K562 (cell line): ENCODE measurements at regions not wholly inside any gene's neighbourhood (a gene's known extent, or its start where the extent isn't known, plus 50 kb on each side); places are given as distances from the start of the nearest gene placed in this dataset.
A peak's percentile ranks its signal among the peaks of the same experiment; 100 is the strongest.

Source experiments
- ATAC-seq: fragments of 200-7000 bp; cut with Tn5 transposase; 3 replicates; pipeline ENCODE4 v1.9.1; 2020; ENCODE audit warnings: moderate library complexity
- BruUV-seq: library from RNA; stranded (reverse); fragments of 400-500 nt; replicated peaks from 2 replicates; lab custom pipeline; 2021; lab: Mats Ljungman, UMichigan
- CTCF ChIA-PET: fragments of 300-600 bp; formaldehyde crosslinking; extraction: SDS; loops from one replicate; lab custom pipeline; 2021; ENCODE audit warnings: low intra/inter-chr PET ratio; lab: Yijun Ruan, JAX
- POLR2A ChIA-PET: fragments of 300-600, 350-650 bp; sonication (Branson Sonifier 250); formaldehyde crosslinking; extraction: SDS; loops from one replicate; lab custom pipeline; 2021; ENCODE audit warnings: antibody characterized with exemption, inconsistent platforms; lab: Yijun Ruan, JAX
- DNase-seq, 4 experiments: peaks; one replicate each; pipeline versions ENCODE4 v3.0.0 to v3.0.0-alpha.2; 2011 to 2018; ENCODE audit warnings: low spot score in 3 of 4, mixed read lengths in 3 of 4; ENCODE audit errors: extremely low read depth in 1 of 4
- FAIRE-seq: peaks from 2 replicates; lab custom pipeline; 2011; peaks lifted over from hg19 to GRCh38; lab: Jason Lieb, UNC
- H2AFZ ChIP-seq: 2 replicates; pipeline ENCODE4 v1.6.0; 2011; ENCODE audit warnings: low read depth, low read length, control low read depth, inconsistent platforms
- H3K27ac ChIP-seq: fragments of 200-600 bp; 3 replicates; pipeline ENCODE4 v1.8.0; 2011; ENCODE audit warnings: low read depth, mild to moderate bottlenecking, control low read depth, inconsistent platforms, low read length, moderate library complexity, mixed read lengths; ENCODE audit errors: extremely low read depth
- H3K27me3 ChIP-seq, 2 experiments: fragments of 300-600 bp in 1 of 2; 2 replicates in 1 of 2; 3 replicates in 1 of 2; pipeline versions ENCODE4 v1.6.0 to v1.8.0; 2011; ENCODE audit warnings: inconsistent platforms in 2 of 2, low read length in 2 of 2, mild to moderate bottlenecking in 1 of 2, mixed read lengths in 1 of 2, moderate library complexity in 1 of 2; ENCODE audit not compliant: control insufficient read depth in 2 of 2, insufficient read depth in 2 of 2
- H3K36me3 ChIP-seq: fragments of 300-600 bp; 3 replicates; pipeline ENCODE4 v1.8.0; 2011; ENCODE audit warnings: mild to moderate bottlenecking, low read length, inconsistent platforms; ENCODE audit not compliant: control insufficient read depth, insufficient read depth
- H3K4me1 ChIP-seq, 2 experiments: fragments of 200-600 bp in 1 of 2; replicated peaks in 1 of 2; 2 replicates in 1 of 2; 3 replicates in 1 of 2; pipeline versions ENCODE4 v1.5.1 to v1.8.0; 2011; ENCODE audit warnings: inconsistent platforms in 2 of 2, low read length in 2 of 2, mild to moderate bottlenecking in 1 of 2, mixed read lengths in 1 of 2, moderate library complexity in 1 of 2; ENCODE audit not compliant: control insufficient read depth in 2 of 2, insufficient read depth in 2 of 2
- H3K4me2 ChIP-seq: 2 replicates; pipeline ENCODE4 v1.6.1; 2011; ENCODE audit warnings: low read length, control low read depth, inconsistent platforms, mixed read lengths; ENCODE audit not compliant: insufficient read depth
- H3K4me3 ChIP-seq: fragments of 200-600 bp; sonication (generic), shearing (Covaris generic); 2 replicates; pipeline ENCODE4 v1.5.1; 2016; ENCODE audit warnings: control low read depth, inconsistent platforms
- H3K79me2 ChIP-seq: fragments of 200-600 bp; 3 replicates; pipeline ENCODE4 v1.8.0; 2011; ENCODE audit warnings: low read length, inconsistent platforms; ENCODE audit not compliant: control insufficient read depth, insufficient read depth
- H3K9ac ChIP-seq, 2 experiments: 2 replicates each; pipeline versions ENCODE4 v1.6.0 to v1.6.1; 2011; ENCODE audit warnings: low read depth in 2 of 2, low read length in 2 of 2, control low read depth in 1 of 2, inconsistent platforms in 1 of 2, mild to moderate bottlenecking in 1 of 2, mixed read lengths in 1 of 2; ENCODE audit not compliant: insufficient read depth in 1 of 2
- H3K9me1 ChIP-seq: one replicate; pipeline ENCODE4 v1.6.0; 2011; ENCODE audit warnings: inconsistent platforms, mild to moderate bottlenecking, low read length, moderate library complexity; ENCODE audit not compliant: control insufficient read depth, insufficient read depth
- H3K9me3 ChIP-seq: replicated peaks from 2 replicates; pipeline ENCODE4 v1.5.1; 2011; ENCODE audit warnings: low read depth, low read length, inconsistent platforms; ENCODE audit not compliant: control insufficient read depth, insufficient read depth
- H4K20me1 ChIP-seq: replicated peaks from 2 replicates; pipeline ENCODE4 v1.6.1; 2011; ENCODE audit warnings: low read length, inconsistent platforms, mixed read lengths; ENCODE audit not compliant: control insufficient read depth, insufficient read depth
- C11orf30 ChIP-seq: fragments of 450-650 bp; IDR thresholded peaks from 2 replicates; pipeline ENCODE4 v1.6.1; 2016; ENCODE audit warnings: low read depth, mild to moderate bottlenecking
- JUN ChIP-seq, 2 experiments: sonication (generic) in 1 of 2; formaldehyde crosslinking in 1 of 2; IDR thresholded peaks; 2 replicates each; pipeline versions ENCODE4 v1.6.1 to v1.8.0; 2012 to 2022; ENCODE audit warnings: borderline replicate concordance in 2 of 2, mild to moderate bottlenecking in 2 of 2, improper control_type of control experiment in 1 of 2, low read depth in 1 of 2, low read length in 1 of 2, missing genetic modification reagents in 1 of 2
- MAFF ChIP-seq: IDR thresholded peaks from 2 replicates; pipeline ENCODE4 v1.6.1; 2012; ENCODE audit warnings: low read length, improper control_type of control experiment
- MAFG ChIP-seq: fragments of 450-650 bp; conservative IDR thresholded peaks from 2 replicates; pipeline ENCODE4 v1.6.1; 2016; ENCODE audit warnings: missing genetic modification characterization, missing compliant biosample characterization
- MAFK ChIP-seq: IDR thresholded peaks from 2 replicates; pipeline ENCODE4 v1.6.1; 2011; ENCODE audit warnings: low read length, improper control_type of control experiment
- NFE2 ChIP-seq: IDR thresholded peaks from 2 replicates; pipeline ENCODE4 v1.6.1; 2014; ENCODE audit warnings: antibody characterized with exemption, low read depth
- NFE2L1 ChIP-seq: fragments of 450-650 bp; IDR thresholded peaks from 2 replicates; pipeline ENCODE4 v1.6.1; 2016; ENCODE audit warnings: missing genetic modification characterization, low read depth, mild to moderate bottlenecking, missing compliant biosample characterization, moderate library complexity, borderline replicate concordance
- ZNF224 ChIP-seq: sonication (generic); formaldehyde crosslinking; IDR thresholded peaks from 2 replicates; pipeline ENCODE4 v1.8.0; 2022; ENCODE audit warnings: mild to moderate bottlenecking, missing genetic modification reagents
- ZNF316 ChIP-seq: fragments of 450-650 bp; IDR thresholded peaks from 2 replicates; pipeline ENCODE4 v1.6.1; 2016
- ZNF518B ChIP-seq: fragments of 250-450 bp; sonication (Bioruptor Pico); IDR thresholded peaks from 2 replicates; pipeline ENCODE4 v1.5.0; 2021; ENCODE audit warnings: mild to moderate bottlenecking, moderate library complexity
- in situ Hi-C: fragments of 300-500 bp; cut with MboI; formaldehyde crosslinking; loops from 4 replicates; pipeline ENCODE4 v1.15.0; 2018; ENCODE audit warnings: inconsistent platforms, mixed read lengths
- intact Hi-C: fragments of 100-400 bp; cut with micrococcal nuclease; formaldehyde crosslinking; loops from 2 replicates; pipeline ENCODE4 v1.14.2; 2022

GRCh38 chr6:112923940-112924587, 576.9 kb downstream of the RFPL4B start (continued):
- no peak for TF ChIP-seq ZNF518B (CRISPR knock-in tag)

- H3K27me3 ChIP-seq: no peaks in the 10 kb centered on the region
- peaks cover 0 to 3% of the 10 kb centered on the region in 2 experiments; a peak in 1 of 5 replicates for H3K4me1 ChIP-seq
- H3K79me2 ChIP-seq: no peaks in the 10 kb centered on the region
- ChIA-PET POLR2A (no interaction called here), CTCF (no interaction called here)
- no peak overlapping the region for H3K4me3 ChIP-seq
- no peak overlapping the region for H3K27ac ChIP-seq
- DNase-seq (no peak), ATAC-seq (no peak), FAIRE-seq (peak; percentile 40)
- intact Hi-C loops: no loop called here
- H3K4me2 ChIP-seq: no peak overlapping the region
- in situ Hi-C loops: no loop called here
- no peaks in the 10 kb centered on the region for H4K20me1 ChIP-seq
- H3K9ac ChIP-seq: no peak overlapping the region
- TF ChIP-seq MAFK (peak; percentile 66; the same call in 1 of the 2 replicates), ZNF316 (peak; percentile 49), NFE2 (peak; percentile 51), JUN (IDR thresholded peaks at IDR 0.05; ENCODE audit: borderline replicate concordance, low read depth, low read length) (no peak), JUN (CRISPR knock-in tag; IDR thresholded peaks at IDR 0.05; ENCODE audit: borderline replicate concordance) (no peak), ZNF224 (CRISPR knock-in tag) (no peak), MAFF (peak; percentile 62), NFE2L1 (tag) (peak; percentile 56; the same call in 1 of the 2 replicates), MAFG (tag) (peak; percentile 73), C11orf30 (peak; percentile 55; the same call in 1 of the 2 replicates)
- H3K36me3 ChIP-seq: no peaks in the 10 kb centered on the region
- H3K9me3 ChIP-seq: no peaks in the 10 kb centered on the region; the same call in 1 of the 2 replicates
- no TSS peak for BruUV-seq
- H3K9me1 ChIP-seq: no peaks in the 10 kb centered on the region
- no peak overlapping the region for H2AFZ ChIP-seq
Observed at GRCh38 chr6:112925702-112926101, 578.6 kb downstream of the RFPL4B start.
